ENCODE measurements at regions not wholly inside any gene's neighbourhood (a gene's known extent, or its start where the extent isn't known, plus 50 kb on each side); places are given as distances from the start of the nearest gene placed in this dataset.
A peak's percentile ranks its signal among the peaks of the same experiment; 100 is the strongest.

GRCh38 chr6:84549917-84550316, 214.5 kb downstream of the TBX18 start:
- Mint-ChIP-seq H3K27ac (no peak overlapping the region), H3K4me1 (no peaks in the 10 kb centered on the region), H3K9me3 (no peaks in the 10 kb centered on the region), H3K4me3 (no peak overlapping the region), H3K36me3 (no peaks in the 10 kb centered on the region), H3K27me3 (ENCODE audit: insufficient read depth, low read depth) (no peaks in the 10 kb centered on the region)
- Histone ChIP-seq H3K27ac (no peak overlapping the region), H3K9me3 (ENCODE audit: low read depth) (no peaks in the 10 kb centered on the region), H3K36me3 (no peaks in the 10 kb centered on the region), H3K4me3 (no peak overlapping the region), H3K4me1 (no peaks in the 10 kb centered on the region), H3K79me2 (ENCODE audit: low read depth) (no peaks in the 10 kb centered on the region), H3K27me3 (no peaks in the 10 kb centered on the region), H3K9ac (no peak overlapping the region), H3K4me2 (no peak overlapping the region), H4K20me1 (ENCODE audit: low read depth) (no peaks in the 10 kb centered on the region), H3F3A (ENCODE audit: low read depth) (no peaks in the 10 kb centered on the region), H2AFZ (replicated peaks) (no peak overlapping the region)
- TF ChIP-seq, protein P1, sequence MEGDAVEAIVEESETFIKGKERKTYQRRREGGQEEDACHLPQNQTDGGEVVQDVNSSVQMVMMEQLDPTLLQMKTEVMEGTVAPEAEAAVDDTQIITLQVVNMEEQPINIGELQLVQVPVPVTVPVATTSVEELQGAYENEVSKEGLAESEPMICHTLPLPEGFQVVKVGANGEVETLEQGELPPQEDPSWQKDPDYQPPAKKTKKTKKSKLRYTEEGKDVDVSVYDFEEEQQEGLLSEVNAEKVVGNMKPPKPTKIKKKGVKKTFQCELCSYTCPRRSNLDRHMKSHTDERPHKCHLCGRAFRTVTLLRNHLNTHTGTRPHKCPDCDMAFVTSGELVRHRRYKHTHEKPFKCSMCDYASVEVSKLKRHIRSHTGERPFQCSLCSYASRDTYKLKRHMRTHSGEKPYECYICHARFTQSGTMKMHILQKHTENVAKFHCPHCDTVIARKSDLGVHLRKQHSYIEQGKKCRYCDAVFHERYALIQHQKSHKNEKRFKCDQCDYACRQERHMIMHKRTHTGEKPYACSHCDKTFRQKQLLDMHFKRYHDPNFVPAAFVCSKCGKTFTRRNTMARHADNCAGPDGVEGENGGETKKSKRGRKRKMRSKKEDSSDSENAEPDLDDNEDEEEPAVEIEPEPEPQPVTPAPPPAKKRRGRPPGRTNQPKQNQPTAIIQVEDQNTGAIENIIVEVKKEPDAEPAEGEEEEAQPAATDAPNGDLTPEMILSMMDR (IDR thresholded peaks at IDR 0.05), result peak; percentile 55
- no peak for TF ChIP-seq EZH2phosphoT487 (IDR thresholded peaks at IDR 0.05)
- peak; percentile 18 for DNase-seq (ENCODE audit: low spot score)

- H3K79me2 ChIP-seq (ENCODE audit: low read depth), result no peaks in the 10 kb centered on the region
- Mint-ChIP-seq H3K27me3 (ENCODE audit: insufficient read depth, low read depth) (no peaks in the 10 kb centered on the region), H3K27ac (no peak overlapping the region), H3K4me1 (no peaks in the 10 kb centered on the region), H3K9me3 (peaks cover 6% of the 10 kb centered on the region), H3K4me3 (no peak overlapping the region), H3K36me3 (no peaks in the 10 kb centered on the region)
- no peak for TF ChIP-seq EZH2 (IDR thresholded peaks at IDR 0.05)
- TF ChIP-seq, protein P1 (IDR thresholded peaks at IDR 0.05), result no peak
- no peak for TF ChIP-seq EZH2phosphoT487 (IDR thresholded peaks at IDR 0.05)
- no peaks in the 10 kb centered on the region for H3K27me3 ChIP-seq
- no peaks in the 10 kb centered on the region for H3K36me3 ChIP-seq
- no peak overlapping the region for H3K4me2 ChIP-seq
- H2AFZ ChIP-seq (replicated peaks), result no peak overlapping the region
- DNase-seq (ENCODE audit: low spot score), result no peak
- H3K9me3 ChIP-seq (ENCODE audit: low read depth), result no peaks in the 10 kb centered on the region
- no peak overlapping the region for H3K4me3 ChIP-seq
- H3K4me1 ChIP-seq, result no peaks in the 10 kb centered on the region
- H3F3A ChIP-seq (ENCODE audit: low read depth), result no peaks in the 10 kb centered on the region
- no peak overlapping the region for H3K9ac ChIP-seq
- no peaks in the 10 kb centered on the region for H4K20me1 ChIP-seq (ENCODE audit: low read depth)
- H3K27ac ChIP-seq, result no peak overlapping the region
Measured at GRCh38 chr6:84547341-84547801, 217.0 kb downstream of the TBX18 start.

DNA sequence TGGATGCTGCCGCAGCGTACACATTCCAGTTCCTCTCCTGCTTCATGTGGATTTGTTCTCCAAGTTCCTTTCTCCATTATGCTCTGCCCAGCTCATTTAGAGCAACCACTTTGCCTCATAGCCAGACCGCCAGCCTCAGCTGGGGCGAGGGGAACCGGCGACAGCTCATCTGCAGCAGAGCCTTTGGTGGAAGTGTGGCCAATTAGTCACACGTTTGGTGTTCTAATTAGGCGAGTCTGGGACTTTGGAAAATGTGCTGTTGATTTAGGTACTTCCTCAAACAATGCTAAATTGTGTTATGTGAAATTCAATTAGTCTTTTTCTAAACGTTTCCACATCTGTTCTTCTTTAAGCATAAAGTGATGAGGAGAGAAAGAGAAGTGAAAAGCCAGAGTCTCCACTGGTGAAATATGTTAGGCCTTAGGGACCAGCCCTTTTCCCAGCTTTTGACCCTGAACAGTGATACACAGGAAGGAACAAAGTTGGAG, 217.9 kb downstream of the TBX18 start:
- Histone ChIP-seq H3K79me2 (ENCODE audit: low read depth) (no peaks in the 10 kb centered on the region), H4K20me1 (ENCODE audit: low read depth) (no peaks in the 10 kb centered on the region), H3K27ac (no peak overlapping the region), H3K4me2 (no peak overlapping the region), H3K4me1 (no peaks in the 10 kb centered on the region), H3K4me3 (no peak overlapping the region), H3K9ac (no peak overlapping the region), H3K27me3 (no peaks in the 10 kb centered on the region), H2AFZ (replicated peaks) (no peak overlapping the region), H3F3A (ENCODE audit: low read depth) (no peaks in the 10 kb centered on the region), H3K36me3 (no peaks in the 10 kb centered on the region), H3K9me3 (ENCODE audit: low read depth) (no peaks in the 10 kb centered on the region)
- Mint-ChIP-seq H3K4me1 (no peaks in the 10 kb centered on the region), H3K9me3 (peaks cover 6% of the 10 kb centered on the region), H3K4me3 (no peak overlapping the region), H3K36me3 (no peaks in the 10 kb centered on the region), H3K27ac (no peak overlapping the region), H3K27me3 (ENCODE audit: insufficient read depth, low read depth) (no peaks in the 10 kb centered on the region)
- peak; percentile 18 for DNase-seq (ENCODE audit: low spot score)
- TF ChIP-seq EZH2phosphoT487 (IDR thresholded peaks at IDR 0.05), result no peak
- TF ChIP-seq, protein P1 (IDR thresholded peaks at IDR 0.05), result no peak

Data from neural progenitor cell (in vitro differentiated cells).